ENCODE measurements at regions not wholly inside any gene's neighbourhood (a gene's known extent, or its start where the extent isn't known, plus 50 kb on each side); places are given as distances from the start of the nearest gene placed in this dataset. TPM values are rescaled to one million over a fixed set of nuclear protein-coding genes. Genes with fewer than 3 reads are reported as not detected.

DNA sequence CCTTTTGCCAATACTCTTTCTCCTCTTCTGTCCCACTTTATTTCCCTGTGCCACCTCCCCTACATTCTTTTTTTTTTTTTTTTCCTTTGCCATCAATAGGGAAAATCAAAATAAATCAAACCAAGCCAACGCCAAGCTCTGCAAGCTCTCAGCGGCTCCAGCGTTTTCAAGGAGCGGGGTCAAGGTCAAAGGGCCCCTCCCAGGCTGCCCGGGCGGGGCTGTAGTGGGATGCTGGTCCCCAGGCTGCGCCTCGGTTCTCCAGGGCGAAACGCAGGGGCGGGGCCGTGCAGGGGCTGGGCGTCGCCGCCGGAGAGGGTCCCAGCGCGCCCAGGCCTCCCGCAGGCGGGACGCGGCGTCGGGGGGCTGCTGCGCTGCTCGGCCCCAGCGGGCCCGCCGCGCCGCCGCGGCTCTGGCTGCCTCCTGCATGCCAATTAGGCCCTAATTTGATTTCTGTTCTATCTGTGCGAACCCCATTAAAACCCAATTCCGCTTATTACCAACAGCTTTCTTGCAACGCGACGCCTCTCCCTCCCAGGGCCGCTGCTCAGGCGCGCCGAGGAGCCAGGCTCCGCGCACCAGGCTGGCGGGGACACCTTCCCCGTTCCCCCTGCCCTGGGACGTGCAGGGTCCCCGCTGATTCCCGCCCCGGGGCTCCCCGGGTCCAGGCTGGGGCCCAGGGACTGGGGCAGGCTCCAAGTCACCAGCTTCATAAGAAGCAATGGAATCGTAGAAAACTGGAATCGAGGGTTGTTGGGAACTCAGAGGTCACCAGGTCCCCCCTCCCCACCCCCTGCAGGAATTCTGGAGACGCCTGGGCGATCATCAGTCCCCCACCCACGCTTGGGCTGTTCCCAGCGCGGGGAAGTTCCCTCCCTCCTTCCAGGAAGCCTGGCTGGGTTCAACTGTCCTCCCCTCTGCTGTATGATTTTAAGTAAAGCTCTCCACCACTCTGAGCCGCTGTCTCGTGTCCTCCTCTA is 50.7 kb upstream of the MAP1LC3B2 start:
- Mint-ChIP-seq H3K27me3 (peaks cover 6% of the 10 kb centered on the region), H3K4me1 (ENCODE audit: low read depth) (peaks cover 6% of the 10 kb centered on the region), H3K27ac (no peak overlapping the region), H3K36me3 (no peaks in the 10 kb centered on the region), H3K9me3 (no peaks in the 10 kb centered on the region), H3K4me3 (peak overlapping the region; percentile 56)
- POLR2A ChIA-PET = no interaction called here
- CTCF ChIA-PET = no interaction called here
- intact Hi-C loops (cut with micrococcal nuclease) = no loop called here
- peak; percentile 39 for DNase-seq

Small RNAs in the stretch of these regions (microRNA-seq; reads per million reads assigned to microRNA genes)
- not detected for gene MIR4472-2 (ENCODE audit: borderline microRNAs expressed, borderline number of aligned reads, borderline replicate concordance)

Data from activated CD4-positive, alpha-beta memory T cell treated with anti-CD3 and anti-CD28 coated beads for 36 hours (primary cell).